ENCODE measurements at regions not wholly inside any gene's neighbourhood (a gene's known extent, or its start where the extent isn't known, plus 50 kb on each side); places are given as distances from the start of the nearest gene placed in this dataset.
"Not testable (repeated sequence)": the region's sequence is repeated elsewhere in the genome, so short reads cannot be mapped to it uniquely, and the experiment has no call there.

GRCh38 chrX:98289726-98290125, 1406.0 kb downstream of the RPA4 start:
- DNase-seq (ENCODE audit: low read depth in 6 of 9, low spot score in 9 of 9): no peak
- H3K9me3 ChIP-seq (ENCODE audit: control insufficient read depth in 2 of 2, insufficient read depth in 1 of 2, low read length in 1 of 2): no peaks in the 10 kb centered on the region
- no peak overlapping the region for H3K4me3 ChIP-seq (ENCODE audit: low read length in 2 of 2)
- no peaks in the 10 kb centered on the region for H3K27me3 ChIP-seq (ENCODE audit: control insufficient read depth in 2 of 2, insufficient read depth in 1 of 2, low read length in 1 of 2)
- H3K36me3 ChIP-seq (ENCODE audit: control insufficient read depth in 2 of 2, insufficient read depth in 2 of 2, low read length in 1 of 2): no peaks in the 10 kb centered on the region
- H3K4me1 ChIP-seq (ENCODE audit: control insufficient read depth in 2 of 2, insufficient read depth in 2 of 2, low read length in 2 of 2): no peaks in the 10 kb centered on the region
- H3K27ac ChIP-seq (ENCODE audit: low read depth in 1 of 2, low read length in 1 of 2): no peak overlapping the region

- Histone ChIP-seq H3K9me3 (ENCODE audit: control insufficient read depth in 2 of 2, insufficient read depth in 1 of 2, low read length in 1 of 2) (no peaks in the 10 kb centered on the region), H3K36me3 (ENCODE audit: control insufficient read depth in 2 of 2, insufficient read depth in 2 of 2, low read length in 1 of 2) (no peaks in the 10 kb centered on the region), H3K27me3 (ENCODE audit: control insufficient read depth in 2 of 2, insufficient read depth in 1 of 2, low read length in 1 of 2) (no peaks in the 10 kb centered on the region), H3K4me3 (ENCODE audit: low read length in 2 of 2) (no peak overlapping the region), H3K27ac (ENCODE audit: low read depth in 1 of 2, low read length in 1 of 2) (no peak overlapping the region), H3K4me1 (ENCODE audit: control insufficient read depth in 2 of 2, insufficient read depth in 2 of 2, low read length in 2 of 2) (no peaks in the 10 kb centered on the region)
- no peak for DNase-seq (ENCODE audit: low read depth in 6 of 9, low spot score in 9 of 9)
These were observed 1410.6 kb downstream of the RPA4 start for GRCh38 chrX:98294310-98294709.

GRCh38 chrX:98296129-98296528, 1412.4 kb downstream of the RPA4 start:
- Histone ChIP-seq H3K9me3 (ENCODE audit: control insufficient read depth in 2 of 2, insufficient read depth in 1 of 2, low read length in 1 of 2) (no peaks in the 10 kb centered on the region), H3K4me1 (ENCODE audit: control insufficient read depth in 2 of 2, insufficient read depth in 2 of 2, low read length in 2 of 2) (no peaks in the 10 kb centered on the region), H3K27me3 (ENCODE audit: control insufficient read depth in 2 of 2, insufficient read depth in 1 of 2, low read length in 1 of 2) (no peaks in the 10 kb centered on the region), H3K4me3 (ENCODE audit: low read length in 2 of 2) (no peak overlapping the region), H3K27ac (ENCODE audit: low read depth in 1 of 2, low read length in 1 of 2) (no peak overlapping the region), H3K36me3 (ENCODE audit: control insufficient read depth in 2 of 2, insufficient read depth in 2 of 2, low read length in 1 of 2) (no peaks in the 10 kb centered on the region)
- DNase-seq (ENCODE audit: low read depth in 6 of 9, low spot score in 9 of 9): no peak
- WGBS: 91% methylated on average over 2 of the region's 2 CpGs

GRCh38 chrX:98299785-98300184, 1416.1 kb downstream of the RPA4 start:
- H3K9me3 ChIP-seq (ENCODE audit: control insufficient read depth in 2 of 2, insufficient read depth in 1 of 2, low read length in 1 of 2): no peaks in the 10 kb centered on the region
- no peak overlapping the region for H3K27ac ChIP-seq (ENCODE audit: low read depth in 1 of 2, low read length in 1 of 2)
- H3K36me3 ChIP-seq (ENCODE audit: control insufficient read depth in 2 of 2, insufficient read depth in 2 of 2, low read length in 1 of 2): no peaks in the 10 kb centered on the region
- no peak for DNase-seq (ENCODE audit: low read depth in 6 of 9, low spot score in 9 of 9)
- no peaks in the 10 kb centered on the region for H3K27me3 ChIP-seq (ENCODE audit: control insufficient read depth in 2 of 2, insufficient read depth in 1 of 2, low read length in 1 of 2)
- H3K4me3 ChIP-seq (ENCODE audit: low read length in 2 of 2): no peak overlapping the region
- no peaks in the 10 kb centered on the region for H3K4me1 ChIP-seq (ENCODE audit: control insufficient read depth in 2 of 2, insufficient read depth in 2 of 2, low read length in 2 of 2)

- not testable (repeated sequence) for H3K27ac ChIP-seq (ENCODE audit: low read depth in 1 of 2, low read length in 1 of 2); H3K4me1 ChIP-seq (ENCODE audit: control insufficient read depth in 2 of 2, insufficient read depth in 2 of 2, low read length in 2 of 2); H3K9me3 ChIP-seq (ENCODE audit: control insufficient read depth in 2 of 2, insufficient read depth in 1 of 2, low read length in 1 of 2); DNase-seq (ENCODE audit: low read depth in 6 of 9, low spot score in 9 of 9); H3K36me3 ChIP-seq (ENCODE audit: control insufficient read depth in 2 of 2, insufficient read depth in 2 of 2, low read length in 1 of 2); H3K4me3 ChIP-seq (ENCODE audit: low read length in 2 of 2); H3K27me3 ChIP-seq (ENCODE audit: control insufficient read depth in 2 of 2, insufficient read depth in 1 of 2, low read length in 1 of 2)
- 95% methylated on average over 11 of the region's 13 CpGs for WGBS
These were observed 1416.8 kb downstream of the RPA4 start for GRCh38 chrX:98300536-98300935.

- WGBS: 89% methylated on average over 2 of the region's 2 CpGs
These were observed 1447.7 kb downstream of the RPA4 start for GRCh38 chrX:98331407-98331806.

GRCh38 chrX:98338544-98338943, 1454.8 kb downstream of the RPA4 start:
- H3K36me3 ChIP-seq (ENCODE audit: control insufficient read depth in 2 of 2, insufficient read depth in 2 of 2, low read length in 1 of 2): no peaks in the 10 kb centered on the region
- no peaks in the 10 kb centered on the region for H3K9me3 ChIP-seq (ENCODE audit: control insufficient read depth in 2 of 2, insufficient read depth in 1 of 2, low read length in 1 of 2)
- no peak overlapping the region for H3K4me3 ChIP-seq (ENCODE audit: low read length in 2 of 2)
- DNase-seq (ENCODE audit: low read depth in 6 of 9, low spot score in 9 of 9): no peak
- no peaks in the 10 kb centered on the region for H3K27me3 ChIP-seq (ENCODE audit: control insufficient read depth in 2 of 2, insufficient read depth in 1 of 2, low read length in 1 of 2)
- no peaks in the 10 kb centered on the region for H3K4me1 ChIP-seq (ENCODE audit: control insufficient read depth in 2 of 2, insufficient read depth in 2 of 2, low read length in 2 of 2)
- H3K27ac ChIP-seq (ENCODE audit: low read depth in 1 of 2, low read length in 1 of 2): no peak overlapping the region
- 92% methylated on average over 2 of the region's 2 CpGs for WGBS

More at GRCh38 chrX:98331407-98331806, 1447.7 kb downstream of the RPA4 start:
- H3K4me3 ChIP-seq (ENCODE audit: low read length in 2 of 2): no peak overlapping the region
- H3K36me3 ChIP-seq (ENCODE audit: control insufficient read depth in 2 of 2, insufficient read depth in 2 of 2, low read length in 1 of 2): no peaks in the 10 kb centered on the region
- H3K27ac ChIP-seq (ENCODE audit: low read depth in 1 of 2, low read length in 1 of 2): no peak overlapping the region
- no peaks in the 10 kb centered on the region for H3K27me3 ChIP-seq (ENCODE audit: control insufficient read depth in 2 of 2, insufficient read depth in 1 of 2, low read length in 1 of 2)
- H3K4me1 ChIP-seq (ENCODE audit: control insufficient read depth in 2 of 2, insufficient read depth in 2 of 2, low read length in 2 of 2): no peaks in the 10 kb centered on the region
- no peaks in the 10 kb centered on the region for H3K9me3 ChIP-seq (ENCODE audit: control insufficient read depth in 2 of 2, insufficient read depth in 1 of 2, low read length in 1 of 2)
- DNase-seq (ENCODE audit: low read depth in 6 of 9, low spot score in 9 of 9): no peak

- no peaks in the 10 kb centered on the region for H3K36me3 ChIP-seq (ENCODE audit: control insufficient read depth in 2 of 2, insufficient read depth in 2 of 2, low read length in 1 of 2)
- no peaks in the 10 kb centered on the region for H3K9me3 ChIP-seq (ENCODE audit: control insufficient read depth in 2 of 2, insufficient read depth in 1 of 2, low read length in 1 of 2)
- no peak overlapping the region for H3K27ac ChIP-seq (ENCODE audit: low read depth in 1 of 2, low read length in 1 of 2)
- no peak for DNase-seq (ENCODE audit: low read depth in 6 of 9, low spot score in 9 of 9)
- no peaks in the 10 kb centered on the region for H3K4me1 ChIP-seq (ENCODE audit: control insufficient read depth in 2 of 2, insufficient read depth in 2 of 2, low read length in 2 of 2)
- no peaks in the 10 kb centered on the region for H3K27me3 ChIP-seq (ENCODE audit: control insufficient read depth in 2 of 2, insufficient read depth in 1 of 2, low read length in 1 of 2)
- no peak overlapping the region for H3K4me3 ChIP-seq (ENCODE audit: low read length in 2 of 2)
These were observed 1467.2 kb downstream of the RPA4 start for GRCh38 chrX:98350940-98351339.

GRCh38 chrX:98357146-98357545, 1473.4 kb downstream of the RPA4 start:
- H3K27me3 ChIP-seq (ENCODE audit: control insufficient read depth in 2 of 2, insufficient read depth in 1 of 2, low read length in 1 of 2): no peaks in the 10 kb centered on the region
- no peak for DNase-seq (ENCODE audit: low read depth in 6 of 9, low spot score in 9 of 9)

GRCh38 chrX:98362630-98363029, 1478.9 kb downstream of the RPA4 start:
- DNase-seq (ENCODE audit: low read depth in 6 of 9, low spot score in 9 of 9): no peak
- Histone ChIP-seq H3K9me3 (ENCODE audit: control insufficient read depth in 2 of 2, insufficient read depth in 1 of 2, low read length in 1 of 2) (no peaks in the 10 kb centered on the region), H3K36me3 (ENCODE audit: control insufficient read depth in 2 of 2, insufficient read depth in 2 of 2, low read length in 1 of 2) (no peaks in the 10 kb centered on the region), H3K27ac (ENCODE audit: low read depth in 1 of 2, low read length in 1 of 2) (no peak overlapping the region), H3K4me3 (ENCODE audit: low read length in 2 of 2) (no peak overlapping the region), H3K27me3 (ENCODE audit: control insufficient read depth in 2 of 2, insufficient read depth in 1 of 2, low read length in 1 of 2) (no peaks in the 10 kb centered on the region), H3K4me1 (ENCODE audit: control insufficient read depth in 2 of 2, insufficient read depth in 2 of 2, low read length in 2 of 2) (no peaks in the 10 kb centered on the region)

More at GRCh38 chrX:98357146-98357545, 1473.4 kb downstream of the RPA4 start:
- Histone ChIP-seq H3K9me3 (ENCODE audit: control insufficient read depth in 2 of 2, insufficient read depth in 1 of 2, low read length in 1 of 2) (no peaks in the 10 kb centered on the region), H3K36me3 (ENCODE audit: control insufficient read depth in 2 of 2, insufficient read depth in 2 of 2, low read length in 1 of 2) (no peaks in the 10 kb centered on the region), H3K4me3 (ENCODE audit: low read length in 2 of 2) (no peak overlapping the region), H3K4me1 (ENCODE audit: control insufficient read depth in 2 of 2, insufficient read depth in 2 of 2, low read length in 2 of 2) (no peaks in the 10 kb centered on the region), H3K27ac (ENCODE audit: low read depth in 1 of 2, low read length in 1 of 2) (no peak overlapping the region)
